GM23338 (cell line): ENCODE measurements at regions not wholly inside any gene's neighbourhood (a gene's known extent, or its start where the extent isn't known, plus 50 kb on each side); places are given as distances from the start of the nearest gene placed in this dataset.

Source experiments
- ATAC-seq: fragments of 200-7000 bp; cut with Tn5 transposase; 3 replicates; pipeline ENCODE4 v1.9.1; 2020
- DNase-seq: peaks from one replicate; pipeline ENCODE4 v3.0.0-alpha.2; 2015; ENCODE audit warnings: low spot score
- H2AFZ ChIP-seq: fragments of 200-600 bp; sonication (generic); 2 replicates; pipeline ENCODE4 v1.8.0; 2016; ENCODE audit warnings: antibody characterized with exemption, mild to moderate bottlenecking, moderate library complexity
- H3F3A ChIP-seq: fragments of 200-600 bp; sonication (generic); replicated peaks from 2 replicates; pipeline ENCODE4 v1.8.0; 2017; ENCODE audit warnings: antibody characterized with exemption, mixed run types, low read depth
- H3K27ac ChIP-seq: fragments of 200-600 bp; sonication (generic); 2 replicates; pipeline ENCODE4 v1.6.1; 2016; ENCODE audit warnings: low read depth
- H3K27me3 ChIP-seq: fragments of 200-600 bp; sonication (generic); 2 replicates; pipeline ENCODE4 v1.8.0; 2016; ENCODE audit warnings: mild to moderate bottlenecking, mixed run types, moderate library complexity; ENCODE audit not compliant: insufficient read depth
- H3K36me3 ChIP-seq: fragments of 200-600 bp; sonication (generic); 2 replicates; pipeline ENCODE4 v1.8.0; 2016; ENCODE audit warnings: mild to moderate bottlenecking; ENCODE audit not compliant: insufficient read depth
- H3K4me1 ChIP-seq: fragments of 200-600 bp; sonication (generic); 2 replicates; pipeline ENCODE4 v1.8.0; 2016; ENCODE audit warnings: mild to moderate bottlenecking, moderate library complexity; ENCODE audit not compliant: insufficient read depth
- H3K4me2 ChIP-seq: fragments of 200-600 bp; sonication (generic); 2 replicates; pipeline ENCODE4 v1.7.1; 2017; ENCODE audit warnings: mixed run types
- H3K4me3 ChIP-seq: fragments of 200-600 bp; sonication (generic); 2 replicates; pipeline ENCODE4 v1.6.1; 2016; ENCODE audit warnings: mixed run types
- H3K79me2 ChIP-seq: fragments of 200-600 bp; sonication (generic); replicated peaks from 2 replicates; pipeline ENCODE4 v1.8.0; 2017; ENCODE audit warnings: mild to moderate bottlenecking; ENCODE audit not compliant: insufficient read depth
- H3K9me2 ChIP-seq: fragments of 200-600 bp; sonication (generic); 2 replicates; pipeline ENCODE4 v1.8.0; 2017; ENCODE audit not compliant: insufficient read depth
- H4K20me1 ChIP-seq: fragments of 200-600 bp; sonication (generic); replicated peaks from 2 replicates; pipeline ENCODE4 v1.8.0; 2017; ENCODE audit warnings: mild to moderate bottlenecking; ENCODE audit not compliant: insufficient read depth
- H3K27ac Mint-ChIP-seq: 2 replicates; pipeline ENCODE4 v1.8.0; 2020; ENCODE audit warnings: inconsistent platforms, mild to moderate bottlenecking, moderate library complexity, mixed read lengths
- H3K27me3 Mint-ChIP-seq: 3 replicates; pipeline ENCODE4 v1.8.0; 2022; ENCODE audit warnings: low read depth, mild to moderate bottlenecking, moderate library complexity, mixed read lengths, inconsistent platforms; ENCODE audit not compliant: insufficient read depth, poor library complexity
- H3K36me3 Mint-ChIP-seq: 3 replicates; pipeline ENCODE4 v1.8.0; 2021; ENCODE audit warnings: low read depth, mild to moderate bottlenecking, inconsistent platforms, moderate library complexity, mixed read lengths
- H3K4me1 Mint-ChIP-seq: 3 replicates; pipeline ENCODE4 v1.8.0; 2020; ENCODE audit warnings: mild to moderate bottlenecking, inconsistent platforms, mixed read lengths
- H3K4me3 Mint-ChIP-seq: 3 replicates; pipeline ENCODE4 v1.8.0; 2021; ENCODE audit warnings: moderate library complexity, mild to moderate bottlenecking, inconsistent platforms, mixed read lengths
- H3K9me3 Mint-ChIP-seq: 3 replicates; pipeline ENCODE4 v1.8.0; 2020; ENCODE audit warnings: moderate library complexity, mild to moderate bottlenecking, inconsistent platforms, mixed read lengths
- EZH2 ChIP-seq: fragments of 200-600 bp; sonication (generic); IDR thresholded peaks from one replicate; pipeline ENCODE4 v1.8.0; 2017; ENCODE audit warnings: antibody characterized with exemption, mild to moderate bottlenecking, low read depth; ENCODE audit not compliant: unreplicated experiment
- EZH2phosphoT487 ChIP-seq: fragments of 200-600 bp; sonication (generic); IDR thresholded peaks from one replicate; pipeline ENCODE4 v1.8.1; 2018; ENCODE audit warnings: antibody characterized with exemption; ENCODE audit not compliant: unreplicated experiment
- JUNB ChIP-seq: IDR thresholded peaks from one replicate; pipeline ENCODE4 v1.6.1; 2016; ENCODE audit warnings: antibody characterized with exemption; ENCODE audit not compliant: unreplicated experiment
- ZNF331 ChIP-seq: fragments of 250-450 bp; sonication (Bioruptor Pico); IDR thresholded peaks from 2 replicates; pipeline ENCODE4 v1.5.0; 2020; ENCODE audit warnings: low read depth, mild to moderate bottlenecking, moderate library complexity
- TF ChIP-seq, protein P1 (sequence below): IDR thresholded peaks from 2 replicates; pipeline ENCODE4 v1.6.1; 2016; ENCODE audit warnings: antibody characterized with exemption
- TF ChIP-seq, protein P2 (sequence below), 2 experiments: fragments of 200-600 bp in 1 of 2; sonication (generic) in 1 of 2; conservative IDR thresholded peaks; 2 replicates each; pipeline versions ENCODE4 v1.5.1 to v1.6.1; 2016 to 2017; ENCODE audit warnings: antibody characterized with exemption in 2 of 2, low read depth in 2 of 2, mild to moderate bottlenecking in 2 of 2, moderate library complexity in 1 of 2
- TF ChIP-seq, protein P3 (sequence below): fragments of 250-450 bp; sonication (Bioruptor Pico); IDR thresholded peaks from 2 replicates; pipeline ENCODE4 v1.5.0; 2020; ENCODE audit warnings: mild to moderate bottlenecking, moderate library complexity

DNA sequence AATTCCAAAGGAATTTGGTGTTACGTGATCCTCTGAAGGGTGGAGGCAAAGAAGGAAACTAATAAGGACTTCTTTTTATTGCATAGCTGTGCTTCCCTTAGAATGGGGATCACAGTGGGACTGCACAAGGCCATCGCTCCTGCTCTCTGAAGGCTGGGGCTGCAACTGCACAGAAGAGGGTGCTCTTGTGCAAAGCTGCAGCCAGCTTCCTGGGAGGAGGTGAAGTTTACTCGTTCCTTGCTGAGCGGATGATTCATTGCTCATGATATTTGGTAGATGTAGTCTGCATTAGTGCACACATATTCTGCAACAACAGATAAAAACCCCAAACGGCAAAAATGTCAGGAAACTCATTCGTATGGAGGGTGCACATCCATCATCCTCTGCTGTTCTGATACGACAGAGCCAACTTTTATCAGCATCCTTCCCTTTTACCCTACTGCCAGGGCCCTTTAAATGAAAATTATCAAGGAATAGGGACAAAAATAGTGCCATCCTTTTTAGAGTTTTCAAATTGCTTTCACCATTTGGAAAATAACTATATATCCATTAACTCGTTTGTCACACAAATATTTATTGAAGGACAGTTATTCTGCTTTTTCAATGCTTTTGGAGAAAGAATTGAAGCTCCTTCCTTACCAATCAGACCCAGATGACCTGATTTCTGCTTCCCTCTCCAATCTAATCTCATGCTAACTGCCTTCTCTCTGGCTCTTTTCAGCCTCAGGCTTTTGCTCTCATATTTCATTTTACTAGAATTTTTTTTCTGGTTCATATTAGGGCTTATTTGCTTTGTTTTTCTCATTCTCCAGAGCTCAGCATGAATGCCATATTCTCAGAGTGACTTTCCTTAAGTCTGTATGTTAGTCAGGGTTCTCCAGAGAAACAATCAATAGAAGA lies 263.6 kb downstream of the DUSP10 start:
- Mint-ChIP-seq H3K4me1 (0 out of 3 replicates have a peak, but pooled peaks cover 2% of the 10 kb centered on the region), H3K36me3 (no peaks in the 10 kb centered on the region), H3K4me3 (no peak overlapping the region), H3K27me3 (peaks cover 4% of the 10 kb centered on the region), H3K9me3 (no peaks in the 10 kb centered on the region), H3K27ac (no peak overlapping the region)
- H3K27ac ChIP-seq, result no peak overlapping the region
- H3K79me2 ChIP-seq, result no peaks in the 10 kb centered on the region
- H3K4me1 ChIP-seq, result no peaks in the 10 kb centered on the region
- no peak overlapping the region for H2AFZ ChIP-seq
- no peak overlapping the region for H3K4me2 ChIP-seq
- H3K36me3 ChIP-seq, result no peaks in the 10 kb centered on the region
- H3K27me3 ChIP-seq, result no peaks in the 10 kb centered on the region
- no peaks in the 10 kb centered on the region for H4K20me1 ChIP-seq
- H3K9me2 ChIP-seq, result no peaks in the 10 kb centered on the region
- DNase-seq (peak; percentile 73), ATAC-seq (peak; percentile 99)
- no peak overlapping the region for H3K4me3 ChIP-seq
- no peaks in the 10 kb centered on the region for H3F3A ChIP-seq
- TF ChIP-seq, protein P1, sequence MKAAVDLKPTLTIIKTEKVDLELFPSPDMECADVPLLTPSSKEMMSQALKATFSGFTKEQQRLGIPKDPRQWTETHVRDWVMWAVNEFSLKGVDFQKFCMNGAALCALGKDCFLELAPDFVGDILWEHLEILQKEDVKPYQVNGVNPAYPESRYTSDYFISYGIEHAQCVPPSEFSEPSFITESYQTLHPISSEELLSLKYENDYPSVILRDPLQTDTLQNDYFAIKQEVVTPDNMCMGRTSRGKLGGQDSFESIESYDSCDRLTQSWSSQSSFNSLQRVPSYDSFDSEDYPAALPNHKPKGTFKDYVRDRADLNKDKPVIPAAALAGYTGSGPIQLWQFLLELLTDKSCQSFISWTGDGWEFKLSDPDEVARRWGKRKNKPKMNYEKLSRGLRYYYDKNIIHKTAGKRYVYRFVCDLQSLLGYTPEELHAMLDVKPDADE, result no peak
- TF ChIP-seq JUNB (no peak), ZNF331 (CRISPR knock-in tag) (no peak), EZH2phosphoT487 (no peak), EZH2 (no peak)
- TF ChIP-seq, protein P2, sequence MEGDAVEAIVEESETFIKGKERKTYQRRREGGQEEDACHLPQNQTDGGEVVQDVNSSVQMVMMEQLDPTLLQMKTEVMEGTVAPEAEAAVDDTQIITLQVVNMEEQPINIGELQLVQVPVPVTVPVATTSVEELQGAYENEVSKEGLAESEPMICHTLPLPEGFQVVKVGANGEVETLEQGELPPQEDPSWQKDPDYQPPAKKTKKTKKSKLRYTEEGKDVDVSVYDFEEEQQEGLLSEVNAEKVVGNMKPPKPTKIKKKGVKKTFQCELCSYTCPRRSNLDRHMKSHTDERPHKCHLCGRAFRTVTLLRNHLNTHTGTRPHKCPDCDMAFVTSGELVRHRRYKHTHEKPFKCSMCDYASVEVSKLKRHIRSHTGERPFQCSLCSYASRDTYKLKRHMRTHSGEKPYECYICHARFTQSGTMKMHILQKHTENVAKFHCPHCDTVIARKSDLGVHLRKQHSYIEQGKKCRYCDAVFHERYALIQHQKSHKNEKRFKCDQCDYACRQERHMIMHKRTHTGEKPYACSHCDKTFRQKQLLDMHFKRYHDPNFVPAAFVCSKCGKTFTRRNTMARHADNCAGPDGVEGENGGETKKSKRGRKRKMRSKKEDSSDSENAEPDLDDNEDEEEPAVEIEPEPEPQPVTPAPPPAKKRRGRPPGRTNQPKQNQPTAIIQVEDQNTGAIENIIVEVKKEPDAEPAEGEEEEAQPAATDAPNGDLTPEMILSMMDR (conservative IDR thresholded peaks at IDR 0.05; ENCODE audit: low read depth in 2 of 2), result peak; percentile 68 to 95
- TF ChIP-seq, protein P3, sequence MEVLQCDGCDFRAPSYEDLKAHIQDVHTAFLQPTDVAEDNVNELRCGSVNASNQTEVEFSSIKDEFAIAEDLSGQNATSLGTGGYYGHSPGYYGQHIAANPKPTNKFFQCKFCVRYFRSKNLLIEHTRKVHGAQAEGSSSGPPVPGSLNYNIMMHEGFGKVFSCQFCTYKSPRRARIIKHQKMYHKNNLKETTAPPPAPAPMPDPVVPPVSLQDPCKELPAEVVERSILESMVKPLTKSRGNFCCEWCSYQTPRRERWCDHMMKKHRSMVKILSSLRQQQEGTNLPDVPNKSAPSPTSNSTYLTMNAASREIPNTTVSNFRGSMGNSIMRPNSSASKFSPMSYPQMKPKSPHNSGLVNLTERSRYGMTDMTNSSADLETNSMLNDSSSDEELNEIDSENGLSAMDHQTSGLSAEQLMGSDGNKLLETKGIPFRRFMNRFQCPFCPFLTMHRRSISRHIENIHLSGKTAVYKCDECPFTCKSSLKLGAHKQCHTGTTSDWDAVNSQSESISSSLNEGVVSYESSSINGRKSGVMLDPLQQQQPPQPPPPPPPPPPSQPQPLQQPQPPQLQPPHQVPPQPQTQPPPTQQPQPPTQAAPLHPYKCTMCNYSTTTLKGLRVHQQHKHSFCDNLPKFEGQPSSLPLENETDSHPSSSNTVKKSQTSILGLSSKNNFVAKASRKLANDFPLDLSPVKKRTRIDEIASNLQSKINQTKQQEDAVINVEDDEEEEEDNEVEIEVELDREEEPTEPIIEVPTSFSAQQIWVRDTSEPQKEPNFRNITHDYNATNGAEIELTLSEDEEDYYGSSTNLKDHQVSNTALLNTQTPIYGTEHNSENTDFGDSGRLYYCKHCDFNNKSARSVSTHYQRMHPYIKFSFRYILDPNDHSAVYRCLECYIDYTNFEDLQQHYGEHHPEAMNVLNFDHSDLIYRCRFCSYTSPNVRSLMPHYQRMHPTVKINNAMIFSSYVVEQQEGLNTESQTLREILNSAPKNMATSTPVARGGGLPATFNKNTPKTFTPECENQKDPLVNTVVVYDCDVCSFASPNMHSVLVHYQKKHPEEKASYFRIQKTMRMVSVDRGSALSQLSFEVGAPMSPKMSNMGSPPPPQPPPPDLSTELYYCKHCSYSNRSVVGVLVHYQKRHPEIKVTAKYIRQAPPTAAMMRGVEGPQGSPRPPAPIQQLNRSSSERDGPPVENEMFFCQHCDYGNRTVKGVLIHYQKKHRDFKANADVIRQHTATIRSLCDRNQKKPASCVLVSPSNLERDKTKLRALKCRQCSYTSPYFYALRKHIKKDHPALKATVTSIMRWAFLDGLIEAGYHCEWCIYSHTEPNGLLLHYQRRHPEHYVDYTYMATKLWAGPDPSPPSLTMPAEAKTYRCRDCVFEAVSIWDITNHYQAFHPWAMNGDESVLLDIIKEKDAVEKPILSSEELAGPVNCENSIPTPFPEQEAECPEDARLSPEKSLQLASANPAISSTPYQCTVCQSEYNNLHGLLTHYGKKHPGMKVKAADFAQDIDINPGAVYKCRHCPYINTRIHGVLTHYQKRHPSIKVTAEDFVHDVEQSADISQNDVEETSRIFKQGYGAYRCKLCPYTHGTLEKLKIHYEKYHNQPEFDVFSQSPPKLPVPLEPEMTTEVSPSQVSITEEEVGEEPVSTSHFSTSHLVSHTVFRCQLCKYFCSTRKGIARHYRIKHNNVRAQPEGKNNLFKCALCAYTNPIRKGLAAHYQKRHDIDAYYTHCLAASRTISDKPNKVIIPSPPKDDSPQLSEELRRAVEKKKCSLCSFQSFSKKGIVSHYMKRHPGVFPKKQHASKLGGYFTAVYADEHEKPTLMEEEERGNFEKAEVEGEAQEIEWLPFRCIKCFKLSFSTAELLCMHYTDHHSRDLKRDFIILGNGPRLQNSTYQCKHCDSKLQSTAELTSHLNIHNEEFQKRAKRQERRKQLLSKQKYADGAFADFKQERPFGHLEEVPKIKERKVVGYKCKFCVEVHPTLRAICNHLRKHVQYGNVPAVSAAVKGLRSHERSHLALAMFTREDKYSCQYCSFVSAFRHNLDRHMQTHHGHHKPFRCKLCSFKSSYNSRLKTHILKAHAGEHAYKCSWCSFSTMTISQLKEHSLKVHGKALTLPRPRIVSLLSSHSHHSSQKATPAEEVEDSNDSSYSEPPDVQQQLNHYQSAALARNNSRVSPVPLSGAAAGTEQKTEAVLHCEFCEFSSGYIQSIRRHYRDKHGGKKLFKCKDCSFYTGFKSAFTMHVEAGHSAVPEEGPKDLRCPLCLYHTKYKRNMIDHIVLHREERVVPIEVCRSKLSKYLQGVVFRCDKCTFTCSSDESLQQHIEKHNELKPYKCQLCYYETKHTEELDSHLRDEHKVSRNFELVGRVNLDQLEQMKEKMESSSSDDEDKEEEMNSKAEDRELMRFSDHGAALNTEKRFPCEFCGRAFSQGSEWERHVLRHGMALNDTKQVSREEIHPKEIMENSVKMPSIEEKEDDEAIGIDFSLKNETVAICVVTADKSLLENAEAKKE (CRISPR knock-in tag), result no peak
